Hematopoietic multipotent progenitor cell treated with erythropoietin and hydrocortisone succinate and interleukin-3 and kit ligand, for 15 days (in vitro differentiated cells): ENCODE measurements at regions not wholly inside any gene's neighbourhood (a gene's known extent, or its start where the extent isn't known, plus 50 kb on each side); places are given as distances from the start of the nearest gene placed in this dataset.
"Not testable (repeated sequence)": the region's sequence is repeated elsewhere in the genome, so short reads cannot be mapped to it uniquely, and the experiment has no call there.

Experiments
- DNase-seq: peaks from one replicate; pipeline ENCODE4 v3.0.0-alpha.2; 2015; ENCODE audit warnings: low spot score

DNA sequence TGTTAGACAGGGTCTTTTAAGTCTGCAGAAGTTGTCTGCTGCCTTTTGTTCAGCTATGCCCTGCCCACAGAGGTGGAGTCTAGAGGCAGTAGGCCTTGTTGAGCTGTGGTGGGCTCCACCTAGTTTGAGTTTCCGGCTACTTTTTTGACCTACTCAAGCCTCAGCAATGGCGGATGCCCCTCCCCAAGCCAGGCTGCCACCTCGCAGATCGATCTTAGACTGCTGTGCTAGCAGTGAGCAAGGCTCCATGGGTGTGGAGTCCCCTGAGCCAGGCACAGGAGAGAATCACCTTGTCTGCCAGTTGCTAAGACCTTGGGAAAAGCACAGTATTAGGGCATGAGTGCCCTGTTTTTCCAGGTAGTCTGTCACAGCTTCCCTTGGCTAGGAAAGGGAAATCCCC lies 664.6 kb upstream of the DPPA4 start:
- not testable (repeated sequence) for DNase-seq

DNA sequence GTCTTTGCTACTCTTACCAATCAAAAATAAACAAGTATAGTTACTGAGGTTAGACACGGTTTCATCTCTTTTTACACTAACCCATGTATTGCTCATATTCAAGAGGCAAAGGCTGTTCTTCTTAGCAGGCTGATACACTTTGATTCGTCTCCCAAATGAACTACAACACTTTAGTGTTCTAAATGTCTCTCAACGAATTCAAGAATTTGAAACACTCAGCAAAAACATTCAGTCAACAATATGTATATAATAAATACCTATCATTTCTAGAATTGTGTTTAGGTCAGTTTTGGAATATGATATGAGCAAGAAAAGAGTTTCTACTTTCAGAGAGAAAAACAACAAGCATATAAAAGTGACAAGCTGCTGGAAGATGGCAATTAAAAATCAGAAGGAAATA lies 669.6 kb upstream of the DPPA4 start:
- DNase-seq: no peak

DNA sequence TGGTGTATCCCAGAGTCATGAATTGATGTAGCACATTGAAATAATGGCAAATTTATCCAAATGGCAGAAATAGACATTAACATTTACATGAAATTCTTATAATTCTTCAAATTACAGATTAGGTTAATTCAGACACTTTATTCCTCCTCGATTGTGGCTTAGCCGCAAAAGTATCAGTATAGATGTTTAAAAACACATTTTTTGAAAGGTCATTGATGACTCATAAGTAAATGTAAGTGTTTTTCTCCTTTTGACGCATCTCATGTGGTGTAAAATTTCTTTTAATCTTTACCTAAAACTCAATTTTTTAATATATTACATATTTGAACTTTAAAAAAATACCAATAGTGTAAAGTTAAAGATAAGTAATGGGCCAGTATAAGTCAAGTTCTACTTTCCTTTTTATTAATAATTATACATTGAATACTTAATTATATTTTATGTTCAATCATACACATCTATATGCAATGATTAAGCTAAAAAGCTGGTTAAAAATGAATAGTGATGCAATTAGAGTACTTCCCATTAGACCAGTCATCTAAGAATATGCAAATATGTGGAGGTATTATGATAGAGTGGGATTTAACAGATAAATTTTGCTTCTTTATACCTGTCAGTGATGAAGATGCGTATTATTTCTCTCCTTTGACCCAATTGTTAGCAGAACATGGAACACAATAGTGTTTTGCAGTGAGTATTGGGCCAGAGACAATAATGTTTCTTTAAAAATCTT lies 678.1 kb upstream of the DPPA4 start:
- DNase-seq: no peak

DNA sequence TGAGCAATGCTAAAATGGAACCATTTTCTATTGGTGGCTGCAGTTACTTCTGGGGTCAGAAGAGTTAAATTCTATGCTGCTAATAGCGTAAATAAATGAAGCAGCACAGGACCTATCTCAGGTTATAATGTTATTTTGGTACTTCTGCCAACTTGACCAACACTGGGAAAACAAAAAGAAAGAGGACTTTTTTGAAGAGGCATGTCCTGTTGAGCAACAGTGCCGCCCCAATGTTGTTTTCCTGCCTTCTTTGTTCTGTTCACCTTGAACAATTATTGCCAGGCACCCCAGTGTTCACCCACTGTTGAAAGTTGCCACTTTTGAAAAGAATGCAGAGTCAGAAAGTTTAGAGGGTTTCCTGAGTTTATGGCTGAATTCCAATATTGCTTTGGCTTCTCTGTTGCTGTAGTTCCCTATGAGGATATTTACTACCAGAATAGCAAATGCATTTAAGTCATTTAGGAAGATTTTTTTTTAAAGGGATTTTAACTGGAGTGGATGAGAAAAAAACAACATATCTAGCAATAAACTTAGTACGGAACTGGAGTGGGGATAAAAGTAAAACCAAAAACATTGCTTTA lies 679.0 kb upstream of the DPPA4 start:
- no peak for DNase-seq

DNA sequence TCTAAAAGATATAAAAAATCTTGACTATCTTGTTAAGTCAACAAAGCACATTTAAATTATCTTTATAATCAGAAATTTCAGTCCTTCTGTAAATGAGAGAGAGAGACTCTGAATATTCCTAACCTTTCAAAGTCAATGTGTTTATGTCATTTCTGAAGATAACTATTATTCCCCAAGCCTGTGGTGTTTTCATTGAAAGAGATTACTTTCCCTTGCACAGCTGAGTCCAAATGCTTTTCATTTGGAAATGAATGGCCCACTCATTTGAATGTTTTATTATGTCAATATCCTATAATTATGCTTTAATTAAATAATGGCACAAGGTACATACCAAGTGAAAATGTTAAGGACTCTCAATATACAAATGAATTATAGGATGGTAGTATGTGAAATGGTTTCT lies 680.0 kb upstream of the DPPA4 start:
- DNase-seq: no peak

DNA sequence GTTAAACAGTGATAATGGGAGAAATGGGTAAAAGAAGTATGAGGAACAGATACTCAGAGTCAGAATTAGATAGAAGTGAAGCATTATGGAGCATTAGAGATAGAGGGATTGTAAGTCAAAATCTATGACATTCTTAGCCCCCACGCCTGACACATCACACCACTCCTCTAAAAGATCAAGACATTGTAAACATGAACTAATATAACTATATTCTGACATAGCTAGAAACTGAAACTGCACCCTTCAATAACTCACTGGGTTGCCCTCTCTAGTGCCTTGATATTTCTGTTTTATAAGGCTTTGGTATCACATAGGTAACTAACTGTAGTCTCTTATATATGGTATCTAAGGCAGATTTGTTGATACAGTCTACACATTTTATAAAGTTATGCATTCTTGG lies 684.3 kb upstream of the DPPA4 start:
- no peak for DNase-seq

DNA sequence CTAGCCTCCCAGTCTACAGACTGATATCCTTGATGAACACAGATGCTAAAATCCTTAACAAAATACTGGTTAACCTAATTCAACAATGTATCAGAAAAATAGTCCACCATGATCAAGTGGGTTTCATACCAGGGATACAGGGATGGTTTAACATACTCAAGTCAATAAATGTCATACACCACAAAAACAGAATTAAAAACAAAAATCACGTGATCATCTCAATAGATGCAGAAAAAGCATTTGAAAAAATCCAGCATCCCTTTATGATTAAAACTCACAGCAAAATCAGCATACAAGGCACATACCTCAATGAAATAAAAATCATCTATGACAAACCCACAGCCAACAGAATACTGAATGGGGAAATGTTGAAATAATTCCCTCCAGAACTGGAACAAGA lies 685.7 kb upstream of the DPPA4 start:
- DNase-seq: not testable (repeated sequence)

DNA sequence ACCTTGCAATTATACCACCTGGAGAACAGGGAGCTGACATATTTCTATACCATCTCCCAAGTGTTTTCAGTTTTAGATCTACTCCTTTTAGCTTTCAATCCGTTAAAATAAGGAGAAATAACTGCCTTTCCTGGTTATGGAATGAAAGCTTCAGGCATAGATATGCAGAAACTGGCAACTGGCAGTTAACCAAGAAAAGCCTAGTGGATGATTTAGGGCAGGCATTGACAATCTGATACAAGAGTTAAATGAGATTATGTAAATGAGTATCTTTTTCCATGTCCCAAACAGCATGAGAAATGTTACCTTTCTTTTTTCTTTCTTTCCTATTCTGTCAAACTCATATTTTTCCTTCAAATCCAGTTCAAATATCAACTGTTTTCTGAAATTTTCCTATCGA lies 689.1 kb upstream of the DPPA4 start:
- DNase-seq: no peak

DNA sequence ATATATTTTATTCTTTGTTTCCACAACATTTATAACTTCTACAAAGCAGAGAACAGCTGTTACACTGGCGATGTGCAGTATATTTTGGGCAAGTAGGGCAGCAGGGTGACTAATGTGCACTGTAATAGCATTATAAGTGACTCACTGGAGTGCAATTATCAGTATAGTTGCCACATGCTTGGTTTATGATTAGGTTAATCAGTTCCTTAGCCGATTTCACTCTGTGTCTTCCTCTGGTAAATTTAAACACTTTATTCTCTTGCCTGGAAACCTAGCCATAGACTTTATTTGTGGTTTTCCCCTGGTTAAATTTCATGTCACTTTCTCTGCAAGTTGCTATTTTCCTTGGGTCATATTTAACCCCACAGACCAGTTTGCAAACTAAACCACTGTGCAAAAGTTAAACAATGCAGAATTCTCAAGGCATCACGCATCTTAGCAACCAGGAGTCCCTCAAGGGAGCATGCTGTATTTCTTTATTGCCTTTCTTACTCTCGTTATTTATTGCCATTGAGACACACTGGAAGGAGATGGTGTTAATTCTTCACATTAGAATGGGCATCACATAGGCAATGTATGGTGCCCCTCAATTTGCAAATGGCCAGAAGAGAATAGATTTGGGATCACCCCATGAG lies 690.2 kb upstream of the DPPA4 start:
- DNase-seq: no peak

DNA sequence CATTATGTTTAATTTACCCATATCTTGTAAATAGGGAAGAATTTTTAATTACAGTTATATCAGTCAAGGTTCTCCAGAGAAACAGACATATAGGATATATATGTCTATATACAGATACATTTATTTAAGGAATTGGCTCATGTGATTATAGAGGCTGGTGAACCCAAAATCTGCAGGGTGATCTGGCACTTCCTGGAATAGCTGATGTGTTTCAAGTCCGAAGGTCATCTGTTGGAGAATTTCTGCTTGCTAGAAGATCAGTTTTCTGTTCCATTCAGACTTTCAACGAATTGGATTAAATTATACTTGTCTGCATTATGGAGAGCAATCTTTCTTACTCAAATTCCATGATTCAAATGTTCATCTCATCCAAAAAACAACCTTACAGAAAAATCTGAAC lies 694.6 kb upstream of the DPPA4 start:
- DNase-seq: no peak

DNA sequence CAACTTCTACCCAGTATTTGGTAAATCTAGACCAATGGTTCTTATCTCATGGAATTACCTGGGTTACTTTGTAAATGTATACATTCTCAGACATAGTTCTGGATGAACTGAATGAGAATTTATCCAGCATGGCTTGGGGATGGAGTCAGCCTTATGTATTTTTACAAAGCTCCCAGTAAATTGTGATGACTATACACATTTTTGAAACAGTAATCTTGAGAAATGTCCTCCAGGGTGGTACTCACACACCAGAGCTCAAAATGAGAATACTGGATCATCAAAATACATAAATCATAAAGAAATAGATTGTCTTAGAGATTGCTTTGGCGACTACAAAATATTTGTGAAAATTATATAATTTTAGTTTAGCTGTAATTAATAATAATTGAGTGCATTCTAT lies 722.1 kb upstream of the DPPA4 start:
- DNase-seq: no peak

DNA sequence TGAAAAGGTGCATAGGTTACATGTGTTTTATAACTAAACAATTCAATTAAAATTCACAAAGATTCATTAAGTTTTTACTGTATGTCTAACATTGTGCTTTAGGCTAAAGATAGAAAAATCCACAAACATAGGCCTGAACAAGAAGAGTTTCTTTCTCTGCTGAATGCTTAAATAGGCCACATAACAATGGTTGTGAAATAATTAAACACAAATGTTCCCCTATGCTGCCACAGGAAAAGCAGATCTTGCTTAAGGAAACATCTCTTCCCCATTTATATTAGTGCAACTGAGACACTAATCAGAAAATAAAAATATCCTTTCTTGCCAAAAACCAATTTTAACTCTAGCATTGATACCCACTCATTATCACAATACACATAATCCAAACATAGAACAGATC lies 725.4 kb upstream of the DPPA4 start:
- no peak for DNase-seq

DNA sequence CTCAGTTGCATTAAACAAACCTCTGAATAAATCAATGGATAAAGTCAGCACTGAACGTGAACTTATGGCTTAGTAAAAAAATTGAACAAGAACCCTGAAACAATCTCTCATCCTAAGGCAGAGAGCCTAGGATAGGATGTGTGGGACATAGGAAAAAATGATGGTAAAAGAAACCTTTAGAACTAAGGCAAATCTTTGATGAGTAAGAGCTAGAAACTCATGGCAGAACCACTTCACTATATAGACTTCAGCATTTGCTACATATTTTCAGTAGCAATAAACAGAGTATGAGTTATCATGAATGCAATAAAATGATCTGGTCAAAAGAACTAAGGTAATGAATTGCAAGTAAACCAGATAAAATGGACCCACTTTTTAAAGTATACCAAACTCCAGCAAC lies 725.8 kb upstream of the DPPA4 start:
- no peak for DNase-seq

DNA sequence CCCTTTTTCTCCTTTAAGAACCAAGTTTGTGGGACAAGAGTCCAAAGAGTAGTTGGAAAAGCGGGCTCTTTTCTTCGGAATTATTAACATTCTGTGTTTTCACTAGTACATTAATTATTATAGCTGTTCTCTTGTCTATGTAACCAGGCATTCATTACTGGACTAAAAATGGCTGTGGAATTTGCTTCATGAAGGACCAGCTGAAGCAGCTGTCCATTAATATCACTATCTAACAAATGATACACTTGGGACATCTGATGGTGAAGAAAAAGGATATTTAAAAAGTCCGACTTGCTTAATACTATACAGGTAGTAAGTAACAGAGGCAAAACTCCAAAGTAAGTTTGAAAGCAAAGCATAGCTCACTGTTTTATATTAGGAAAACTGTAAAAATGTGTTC lies 728.9 kb upstream of the DPPA4 start:
- no peak for DNase-seq

DNA sequence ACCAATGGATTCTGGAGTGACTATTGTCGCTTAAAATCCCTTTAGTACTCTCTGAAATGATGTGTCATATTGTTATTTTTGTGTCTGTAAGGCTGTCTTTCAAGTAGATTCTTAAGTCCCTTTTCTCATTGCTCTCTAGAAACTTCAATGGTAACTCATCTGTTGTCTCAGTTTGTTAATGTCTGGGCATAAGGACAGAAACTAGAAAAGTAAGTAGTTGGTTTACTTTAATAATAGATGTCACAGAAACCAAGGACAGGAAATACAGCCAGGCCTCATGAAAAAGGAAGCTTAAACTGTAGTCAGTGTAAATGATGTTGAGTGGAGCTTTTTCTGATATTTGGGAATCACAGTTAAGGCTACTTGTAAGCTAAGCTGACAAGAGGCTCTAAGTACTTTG lies 730.2 kb upstream of the DPPA4 start:
- no peak for DNase-seq

DNA sequence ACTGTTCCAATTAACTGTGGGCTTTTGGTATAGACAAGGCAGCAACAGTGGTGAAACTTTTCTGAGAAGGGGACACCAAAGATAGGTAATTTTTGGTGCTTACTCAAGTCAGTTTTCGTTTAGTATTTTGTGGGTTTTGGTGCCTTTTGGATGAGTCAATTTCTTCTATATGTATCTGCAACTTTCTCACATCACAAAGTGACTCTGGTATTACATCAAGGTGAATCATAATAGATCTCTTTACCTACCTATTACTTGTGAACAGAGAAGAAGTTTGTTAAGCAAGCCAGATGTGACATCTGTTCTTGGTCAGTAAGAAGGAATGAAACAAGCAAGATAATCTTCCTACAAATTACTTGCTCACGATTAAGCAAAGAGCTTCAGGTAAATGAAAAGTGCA lies 732.4 kb upstream of the DPPA4 start:
- DNase-seq: no peak

DNA sequence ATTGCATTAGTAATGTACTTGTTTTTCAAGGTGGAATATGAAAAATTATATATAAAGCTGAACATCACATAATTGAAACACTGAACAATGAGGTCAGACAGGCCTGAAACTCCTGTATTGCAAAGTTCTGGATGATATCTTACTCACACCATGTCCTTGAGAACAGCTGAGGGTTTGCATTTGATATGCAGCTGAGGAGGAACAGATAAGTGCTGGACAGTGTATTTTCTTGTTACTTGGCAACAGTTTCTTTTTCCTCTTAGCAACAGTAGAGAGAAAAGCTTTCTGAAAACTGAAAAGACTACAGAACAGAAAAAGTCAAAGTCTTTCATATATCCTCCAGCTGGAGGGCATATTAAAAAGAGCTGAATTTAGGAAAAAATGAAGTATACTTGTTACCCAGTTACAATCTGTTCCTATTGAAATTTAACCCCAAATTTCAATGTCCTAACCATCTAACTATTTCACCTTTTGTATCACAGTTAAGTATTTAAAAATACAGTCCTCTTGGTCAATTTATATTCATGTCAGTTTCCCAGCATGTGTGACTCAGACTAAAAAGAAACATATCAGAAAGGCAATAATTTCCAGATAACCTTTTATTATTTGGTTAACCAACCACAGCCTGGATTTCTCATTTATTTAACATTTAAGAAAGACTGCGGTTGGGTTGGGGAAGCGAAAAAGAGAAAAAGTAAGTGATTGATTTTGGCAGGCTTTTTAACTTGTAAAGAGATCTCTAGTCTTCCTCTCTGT lies 733.0 kb upstream of the DPPA4 start:
- DNase-seq: no peak

DNA sequence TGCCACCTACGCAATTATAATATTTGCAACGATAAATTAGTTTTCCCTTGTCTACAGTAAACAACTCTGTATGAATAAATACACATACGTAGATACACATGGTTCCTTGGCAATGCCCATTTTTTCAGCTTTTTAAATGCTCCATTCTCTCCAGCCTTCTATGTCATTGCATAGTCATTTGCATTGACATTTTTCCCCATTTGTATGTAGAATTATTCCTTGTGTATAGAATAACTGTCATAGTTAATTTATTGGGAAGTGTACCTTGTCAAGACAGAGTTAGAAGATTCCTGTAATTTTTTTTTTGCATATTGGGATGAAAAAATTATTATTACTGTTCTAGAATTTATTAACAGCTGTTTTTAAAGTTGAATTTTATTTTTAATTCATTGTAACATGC lies 736.7 kb upstream of the DPPA4 start:
- DNase-seq: no peak

DNA sequence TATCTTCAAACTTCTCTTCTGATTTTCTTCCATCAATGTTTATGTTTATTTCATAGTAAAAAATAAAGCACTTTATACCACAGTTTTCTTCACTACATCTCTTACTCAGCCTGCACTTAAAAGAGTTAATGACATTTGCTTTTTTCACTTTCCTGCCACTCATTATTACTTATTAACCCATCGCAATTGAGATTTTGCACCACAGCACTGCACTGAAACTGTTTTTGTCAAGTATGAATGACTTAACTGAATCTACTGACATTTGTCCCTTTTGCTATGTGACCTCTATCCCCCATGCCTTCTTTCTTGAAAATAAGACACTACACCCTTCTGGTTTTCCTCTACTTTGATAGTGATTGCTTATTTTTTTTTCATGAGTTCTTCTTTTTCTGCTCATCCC lies 739.7 kb upstream of the DPPA4 start:
- DNase-seq: no peak

DNA sequence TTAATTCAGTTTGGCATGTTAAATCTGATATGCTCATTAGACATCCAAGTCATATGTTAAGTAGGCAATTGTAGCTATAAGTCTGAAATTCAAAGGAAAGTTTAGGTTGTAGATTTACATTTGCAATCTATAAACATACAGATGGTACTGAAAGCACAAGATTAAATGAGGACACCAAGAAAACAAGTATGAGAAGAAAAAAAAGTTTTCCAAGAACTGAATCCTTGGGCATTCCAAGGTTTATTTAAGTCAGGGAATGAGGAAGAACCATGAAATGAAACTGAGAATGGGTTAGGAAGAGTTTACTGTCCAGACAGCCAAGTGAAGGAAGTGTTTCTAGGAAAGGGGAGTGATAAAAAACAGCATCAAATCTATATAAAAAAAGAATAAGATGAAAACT lies 756.1 kb upstream of the DPPA4 start:
- no peak for DNase-seq

DNA sequence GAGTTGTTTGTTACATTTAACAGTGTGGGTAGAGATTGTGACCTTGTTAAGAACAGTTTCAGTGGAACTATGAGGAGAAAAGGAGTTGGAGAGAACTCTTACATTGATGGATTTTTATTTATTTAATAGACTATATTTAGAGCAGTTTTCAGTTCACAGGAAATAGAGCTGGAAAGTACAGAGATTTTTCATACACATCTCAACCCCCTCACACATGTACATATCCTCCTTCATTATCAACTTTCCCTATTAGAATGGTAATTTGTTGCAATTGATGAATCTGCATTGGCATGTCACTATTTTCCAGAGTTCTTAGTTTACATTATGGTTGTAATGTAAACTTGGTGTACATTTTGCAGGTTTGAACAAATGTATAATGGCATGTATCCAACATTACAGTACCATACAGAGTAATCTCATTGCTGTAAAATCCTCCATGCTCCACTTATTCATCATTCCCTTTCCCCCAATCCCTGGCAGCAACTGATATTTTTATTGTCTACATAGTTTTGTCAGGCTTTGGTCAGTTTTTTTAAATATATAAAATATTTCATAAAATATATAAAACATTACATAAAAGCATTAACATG lies 756.6 kb upstream of the DPPA4 start:
- DNase-seq: no peak

DNA sequence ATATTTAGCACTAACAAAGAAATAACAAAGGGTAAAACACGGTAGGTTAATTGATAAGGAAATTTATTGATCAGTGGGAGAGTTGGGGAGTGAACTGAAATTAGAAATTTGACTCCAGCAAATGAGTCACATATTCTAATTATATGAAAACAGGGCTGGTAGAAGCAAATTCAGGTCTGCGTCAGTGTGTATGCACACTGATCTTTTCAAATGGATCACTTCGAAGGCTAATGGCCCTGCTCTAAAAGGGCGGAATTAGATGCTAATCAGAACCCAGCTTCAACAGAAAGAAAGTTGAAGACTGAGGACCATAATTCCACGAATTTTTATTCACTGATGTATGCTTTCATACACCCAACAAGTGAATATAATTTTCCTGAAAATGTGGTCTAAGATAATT lies 762.4 kb upstream of the DPPA4 start:
- DNase-seq: no peak

DNA sequence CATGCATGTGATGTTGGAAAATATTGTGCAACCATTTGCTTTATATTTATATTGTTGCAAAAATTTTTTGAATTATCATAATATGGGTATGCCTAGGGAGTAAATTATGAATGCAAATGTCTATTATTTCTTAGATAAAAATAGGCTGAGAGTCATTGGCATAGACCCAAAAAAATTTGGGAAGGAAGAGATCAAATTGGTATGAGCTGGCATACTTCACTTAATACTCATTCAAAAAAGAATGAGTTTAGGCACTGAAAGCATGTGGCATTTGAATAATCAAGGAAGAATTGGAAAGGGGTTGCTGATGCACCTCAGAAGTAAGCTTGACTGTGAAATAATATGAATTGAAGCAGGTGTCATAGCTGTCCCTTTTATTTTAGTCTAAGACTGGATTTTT lies 764.0 kb upstream of the DPPA4 start:
- DNase-seq: no peak
